HG03378 (cell line): ENCODE measurements at regions not wholly inside any gene's neighbourhood (a gene's known extent, or its start where the extent isn't known, plus 50 kb on each side); places are given as distances from the start of the nearest gene placed in this dataset.
"Not testable (repeated sequence)": the region's sequence is repeated elsewhere in the genome, so short reads cannot be mapped to it uniquely, and the experiment has no call there.

ENCODE experiments used
- ATAC-seq: cut with Tn5 transposase; IDR thresholded peaks from one replicate; pipeline ENCODE4 v1.9.1; 2021; ENCODE audit warnings: mild to moderate bottlenecking, moderate library complexity; ENCODE audit not compliant: unreplicated experiment

GRCh38 chr14:19168261-19168660, 201.0 kb downstream of the POTEM start:
- not testable (repeated sequence) for ATAC-seq

DNA sequence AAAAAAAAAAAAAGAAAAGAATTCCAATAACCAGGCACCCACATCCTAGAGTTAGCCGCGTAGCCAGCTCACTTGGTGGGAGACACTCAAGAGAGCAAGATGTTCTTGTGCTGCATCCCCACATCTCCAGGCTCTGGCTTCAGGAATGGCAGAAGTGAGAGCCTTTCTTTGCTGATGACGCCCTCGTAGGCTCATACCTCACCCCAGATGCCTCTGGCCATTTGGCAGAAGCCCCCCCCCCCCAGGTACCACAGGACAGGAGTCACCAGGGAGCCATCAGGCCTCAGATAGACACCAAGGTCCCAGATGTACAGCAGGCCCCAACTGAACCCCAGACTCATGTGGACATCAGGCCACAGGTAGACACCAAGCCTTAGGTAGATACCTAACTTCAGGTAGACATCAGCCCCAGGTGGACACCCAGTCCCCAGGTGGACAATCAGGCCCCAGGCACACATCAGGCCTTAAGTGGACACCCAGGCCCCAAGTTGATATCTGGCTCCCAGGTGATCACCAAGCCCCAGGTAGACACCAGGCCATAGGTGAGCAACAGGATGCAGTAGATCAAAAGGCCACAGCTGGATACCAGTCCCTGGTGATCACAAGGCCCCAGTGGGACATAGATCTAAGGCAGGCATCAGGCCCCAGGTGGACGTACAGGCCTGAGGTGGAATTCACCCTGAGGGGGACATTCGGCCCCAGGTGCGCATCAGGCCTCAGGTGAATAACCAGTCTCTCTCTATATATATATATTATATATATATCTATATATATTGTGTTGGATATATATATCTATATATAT, 202.5 kb downstream of the POTEM start:
- not testable (repeated sequence) for ATAC-seq

GRCh38 chr14:19172745-19173144, 205.5 kb downstream of the POTEM start:
- not testable (repeated sequence) for ATAC-seq

DNA sequence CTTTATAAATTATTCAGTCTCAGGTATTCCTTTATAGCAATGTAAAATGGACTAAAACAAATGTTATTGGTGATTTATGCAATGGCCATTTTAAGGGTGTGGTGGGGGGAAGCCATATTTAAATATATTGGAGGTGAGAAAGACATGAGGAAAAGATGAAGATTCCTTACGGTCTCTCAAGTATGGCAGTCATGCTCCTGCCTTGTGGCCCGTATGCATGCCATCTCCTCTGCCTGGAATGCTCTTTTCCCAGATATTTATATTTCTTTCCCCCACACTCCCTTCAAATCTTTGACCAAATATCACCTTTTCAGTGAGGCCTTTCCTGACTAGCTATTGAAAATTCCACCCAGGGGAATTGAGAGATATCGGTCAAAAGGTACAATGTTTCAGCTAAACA, 206.0 kb downstream of the POTEM start:
- not testable (repeated sequence) for ATAC-seq

DNA sequence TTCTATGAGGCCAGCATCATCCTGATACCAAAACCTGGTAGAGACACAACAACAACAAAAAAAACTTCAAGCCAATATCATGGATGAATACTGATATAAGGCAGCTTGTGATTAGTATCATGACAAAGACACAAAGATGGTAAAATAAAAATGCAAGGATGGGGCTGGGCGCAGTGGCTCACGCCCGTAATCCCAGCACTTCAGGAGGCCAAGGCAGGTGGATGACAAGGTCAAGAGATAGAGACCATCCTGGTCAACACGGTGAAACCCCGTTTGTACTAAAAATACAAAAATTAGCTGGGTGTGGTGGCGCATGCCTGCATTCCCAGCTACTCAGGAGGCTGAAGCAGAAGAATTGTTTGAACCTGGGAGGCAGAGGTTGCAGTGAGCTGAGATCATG, 210.2 kb downstream of the POTEM start:
- not testable (repeated sequence) for ATAC-seq

DNA sequence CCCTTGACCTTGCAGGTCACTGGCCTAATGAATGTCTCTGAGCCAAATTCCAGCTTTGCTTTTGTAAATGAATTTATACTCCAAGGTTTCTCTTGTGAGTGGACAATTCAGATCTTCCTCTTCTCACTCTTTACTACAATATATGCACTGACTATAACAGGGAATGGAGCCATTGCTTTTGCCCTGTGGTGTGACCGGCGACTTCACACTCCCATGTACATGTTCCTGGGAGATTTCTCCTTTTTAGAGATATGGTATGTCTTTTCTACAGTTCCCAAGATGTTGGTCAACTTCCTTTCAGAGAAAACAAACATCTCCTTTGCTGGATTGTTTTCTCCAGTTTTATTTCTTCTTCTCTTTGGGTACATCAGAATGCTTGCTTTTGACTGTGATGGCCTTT, 213.1 kb downstream of the POTEM start:
- not testable (repeated sequence) for ATAC-seq

DNA sequence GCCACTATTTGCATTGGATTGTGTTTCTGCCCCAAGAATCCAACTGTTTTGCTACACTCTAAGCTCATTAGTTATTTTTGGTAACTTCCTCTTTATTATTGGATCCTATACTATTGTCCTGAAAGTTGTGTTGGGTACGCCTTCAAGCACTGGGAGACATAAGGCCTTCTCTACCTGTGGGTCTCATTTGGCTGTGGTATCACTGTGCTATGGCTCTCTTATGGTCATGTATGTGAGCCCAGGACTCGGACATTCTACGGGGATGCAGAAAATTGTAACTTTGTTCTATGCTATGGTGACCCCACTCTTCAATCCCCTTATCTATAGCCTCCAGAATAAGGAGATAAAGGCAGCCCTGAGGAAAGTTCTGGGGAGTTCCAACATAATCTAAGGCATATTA, 213.6 kb downstream of the POTEM start:
- not testable (repeated sequence) for ATAC-seq

DNA sequence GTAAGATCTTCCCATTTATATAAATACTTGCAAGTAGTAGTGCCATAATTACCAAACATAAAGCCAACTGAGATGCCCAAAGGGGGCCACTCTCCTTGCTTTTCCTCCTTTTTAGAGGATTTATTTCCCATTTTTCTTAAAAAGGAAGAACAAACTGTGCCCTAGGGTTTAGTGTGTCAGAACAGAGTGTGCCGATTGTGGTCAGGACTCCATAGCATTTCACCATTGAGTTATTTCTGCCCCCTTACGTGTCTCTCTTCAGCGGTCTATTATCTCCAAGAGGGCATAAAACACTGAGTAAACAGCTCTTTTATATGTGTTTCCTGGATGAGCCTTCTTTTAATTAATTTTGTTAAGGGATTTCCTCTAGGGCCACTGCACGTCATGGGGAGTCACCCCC, 227.9 kb downstream of the POTEM start:
- ATAC-seq, result not testable (repeated sequence)

DNA sequence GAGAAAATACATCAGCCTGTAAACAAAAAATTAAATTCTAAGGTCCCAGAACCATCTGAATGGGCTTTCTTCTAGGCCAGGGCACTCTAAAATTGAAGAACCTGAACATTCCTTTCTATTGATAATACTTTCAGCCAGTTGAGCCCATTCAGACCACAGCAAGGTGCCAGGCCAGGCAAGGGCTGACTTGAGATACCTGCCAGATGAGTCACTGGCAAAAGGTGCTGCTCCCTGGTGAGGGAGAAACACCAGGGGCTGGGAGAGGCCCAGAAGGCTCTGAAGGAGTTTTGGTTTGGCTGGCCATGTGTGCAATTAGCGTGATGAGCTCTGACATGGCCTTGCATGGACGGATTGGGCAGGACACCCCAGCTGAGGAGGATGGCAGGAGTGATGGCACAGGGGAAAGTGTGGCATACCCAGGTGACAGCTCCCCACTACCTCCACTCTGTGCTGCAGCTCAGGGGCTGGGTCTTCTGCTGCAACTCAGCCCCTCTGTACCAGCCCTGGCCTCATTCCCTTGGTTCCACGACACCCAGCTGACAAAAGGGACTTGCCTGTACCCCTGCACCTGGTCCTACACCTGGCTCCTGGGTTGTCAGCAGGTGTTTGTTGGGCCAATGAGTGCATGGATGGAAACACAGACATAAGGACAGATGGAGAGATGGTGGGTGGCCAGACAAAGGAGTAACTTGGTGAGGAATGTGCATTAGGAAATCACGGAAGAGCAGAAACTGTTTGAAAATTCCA, 230.4 kb downstream of the POTEM start:
- ATAC-seq, result not testable (repeated sequence)

- ATAC-seq, result not testable (repeated sequence)
Measured at GRCh38 chr14:19198341-19198740, 231.1 kb downstream of the POTEM start.

- not testable (repeated sequence) for ATAC-seq
Measured at GRCh38 chr14:19201394-19202052, 232.6 kb downstream of the POTEG start.

GRCh38 chr14:19202053-19202442, 232.1 kb downstream of the POTEG start:
- not testable (repeated sequence) for ATAC-seq

- not testable (repeated sequence) for ATAC-seq
Measured at GRCh38 chr14:19203250-19203972, 230.7 kb downstream of the POTEG start.

DNA sequence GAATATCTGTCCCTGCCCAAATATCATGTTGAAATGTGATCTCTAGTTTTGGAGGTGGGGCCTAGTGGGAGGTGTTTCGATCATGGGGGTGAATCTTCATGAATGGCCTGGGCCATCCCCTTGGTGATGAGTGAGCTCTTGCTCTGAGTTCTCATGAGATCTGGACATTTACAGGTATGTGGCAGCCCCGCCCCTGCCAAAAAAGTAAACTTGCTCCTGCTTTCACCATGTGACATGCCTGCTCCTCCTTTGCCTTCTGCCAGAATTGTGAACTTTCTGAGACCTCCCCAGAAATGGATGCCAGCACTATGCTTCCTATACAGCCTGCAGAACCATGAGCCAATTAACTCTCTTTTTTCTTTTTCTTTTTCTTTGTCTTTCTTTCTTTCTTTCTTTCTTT, 229.3 kb downstream of the POTEG start:
- not testable (repeated sequence) for ATAC-seq

DNA sequence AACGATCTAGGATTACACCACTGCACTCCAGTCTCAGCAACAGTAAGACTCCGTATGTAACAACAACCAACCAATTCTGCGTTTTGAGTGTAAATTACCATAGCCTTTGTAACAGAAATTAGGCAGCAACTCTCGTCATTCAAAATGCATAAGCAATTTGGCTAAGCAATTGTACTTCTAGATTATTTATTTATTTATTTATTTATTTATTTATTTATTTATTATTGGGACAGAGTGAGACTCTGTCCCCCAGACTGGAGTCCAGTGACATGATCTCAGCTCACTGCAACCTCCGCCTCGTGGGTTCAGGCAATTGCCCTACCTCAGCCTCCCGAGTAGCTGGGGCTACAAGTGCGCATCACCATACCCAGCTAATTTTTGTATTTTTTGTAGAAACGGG, 217.7 kb downstream of the POTEG start:
- not testable (repeated sequence) for ATAC-seq

DNA sequence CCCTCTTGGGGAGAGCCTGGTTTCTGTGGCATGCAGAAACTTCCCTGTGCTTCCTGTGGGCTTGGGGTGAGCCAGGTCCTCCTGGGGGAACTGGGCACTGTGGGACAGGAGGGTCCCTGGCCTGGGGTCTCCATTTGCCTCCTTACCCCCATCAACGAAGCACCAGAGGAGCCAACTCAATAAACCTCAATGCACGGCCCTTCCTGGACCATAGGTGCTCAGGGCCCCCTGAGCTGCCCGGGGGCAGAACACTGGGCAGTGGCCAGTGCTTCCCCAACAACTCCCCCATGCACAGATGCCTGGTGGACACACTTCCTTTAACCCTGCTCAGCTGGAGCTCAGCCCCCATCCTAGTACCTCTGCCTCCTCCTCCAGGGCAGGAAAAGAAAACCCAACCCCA, 214.7 kb downstream of the POTEG start:
- not testable (repeated sequence) for ATAC-seq

- not testable (repeated sequence) for ATAC-seq
Measured at GRCh38 chr14:19231421-19231820, 202.7 kb downstream of the POTEG start.

DNA sequence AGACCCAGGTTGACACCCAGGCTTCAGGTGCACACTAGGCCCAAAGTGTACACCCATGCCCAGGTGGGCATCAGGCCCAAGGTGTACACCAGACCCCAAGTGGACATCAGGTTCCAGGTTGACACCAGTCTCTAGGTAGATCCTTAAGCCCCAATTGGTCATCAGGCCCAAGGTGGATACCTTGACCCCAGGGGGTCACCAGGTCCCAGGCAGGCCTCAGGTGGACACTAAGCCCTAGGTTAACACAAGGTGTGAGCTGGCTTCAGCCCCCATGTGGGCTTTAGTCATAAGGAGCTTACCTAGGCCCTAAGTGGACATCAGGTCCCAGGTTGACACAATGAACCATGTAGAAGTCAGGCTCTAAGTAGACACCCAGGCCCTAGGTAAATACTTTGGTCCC, 200.1 kb downstream of the POTEG start:
- not testable (repeated sequence) for ATAC-seq

DNA sequence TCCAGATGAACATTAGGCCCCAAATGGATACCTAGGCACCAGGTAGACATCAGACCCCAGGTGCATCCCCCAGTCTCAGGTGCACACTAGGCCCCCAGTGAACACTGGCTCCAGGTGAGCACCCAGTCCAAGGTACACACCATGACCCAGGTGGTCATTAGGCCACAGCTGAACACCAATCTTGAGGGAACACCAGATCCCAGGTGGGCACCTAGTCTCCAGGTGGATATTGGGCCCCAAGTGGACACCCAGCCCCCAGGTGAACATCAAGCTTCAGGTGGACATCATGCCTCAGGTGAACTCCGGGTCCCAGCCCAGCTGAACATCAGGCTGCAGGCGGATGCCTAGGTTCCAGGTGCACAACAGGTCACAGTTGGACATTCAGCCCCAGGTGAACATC, 196.5 kb downstream of the POTEG start:
- not testable (repeated sequence) for ATAC-seq

DNA sequence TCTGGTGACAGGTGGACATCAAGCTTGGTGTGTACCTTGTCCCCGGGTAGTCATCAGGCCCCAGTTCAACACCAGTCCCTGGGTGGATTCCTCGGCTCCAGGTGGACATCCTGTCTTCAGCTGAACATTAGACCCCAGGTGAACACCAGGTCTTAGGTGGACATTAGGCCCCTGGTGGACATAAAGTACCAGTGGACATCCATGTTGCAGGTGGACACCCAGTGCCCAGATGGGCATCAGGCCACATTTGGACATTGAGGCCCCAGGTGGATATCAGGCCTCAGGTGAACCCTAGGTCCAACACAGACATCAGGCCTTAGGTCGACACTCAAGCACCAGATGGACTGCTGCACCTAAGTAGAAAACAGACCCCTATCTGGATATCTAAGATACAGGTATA, 195.6 kb downstream of the POTEG start:
- not testable (repeated sequence) for ATAC-seq

DNA sequence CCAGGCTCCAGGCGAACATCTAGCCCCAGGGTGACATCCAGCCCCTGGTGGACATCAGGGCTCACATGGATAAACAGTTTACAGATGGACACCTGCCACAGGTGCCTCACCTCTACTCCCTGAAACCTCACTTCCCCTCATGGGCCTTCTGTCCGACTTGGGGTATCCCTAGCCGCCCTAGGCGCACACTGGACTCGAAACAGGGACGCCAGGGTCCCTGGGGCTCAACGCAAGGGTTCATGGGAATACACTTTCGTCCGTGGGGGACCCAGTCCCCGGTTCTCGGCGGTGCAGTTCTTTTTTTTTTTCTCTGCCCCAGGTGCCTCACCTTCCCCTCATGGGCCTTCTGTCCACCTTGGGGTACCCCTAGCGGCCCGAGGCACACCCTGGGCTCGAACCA, 194.2 kb downstream of the POTEG start:
- not testable (repeated sequence) for ATAC-seq
